ENCODE measurements at regions not wholly inside any gene's neighbourhood (a gene's known extent, or its start where the extent isn't known, plus 50 kb on each side); places are given as distances from the start of the nearest gene placed in this dataset.

DNA sequence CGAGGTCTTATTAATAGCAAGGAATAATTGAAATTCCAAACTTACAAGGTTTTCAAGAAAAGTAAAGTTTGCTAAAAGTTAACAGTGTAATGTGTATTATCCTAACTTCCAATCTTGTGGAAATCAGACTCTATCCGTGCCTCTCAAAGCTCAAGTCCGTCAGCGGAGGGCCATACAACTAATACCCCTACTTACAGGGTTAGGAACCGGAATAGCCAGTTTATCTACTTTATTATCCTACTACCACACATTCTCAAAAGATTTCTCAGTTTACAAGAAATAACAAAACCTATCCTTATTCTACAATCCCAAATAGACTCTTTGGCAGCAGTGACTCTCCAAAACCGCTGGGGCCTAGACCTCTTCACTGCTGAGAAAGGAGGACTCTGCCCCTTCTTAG is 457.8 kb downstream of the PTPRC start:
- no peaks in the 10 kb centered on the region for H3K9me3 ChIP-seq
- ATAC-seq (ENCODE audit: insufficient number of reproducible peaks, low FRiP score, low read depth) (no peak), DNase-seq (ENCODE audit: low spot score) (no peak)
- no peaks in the 10 kb centered on the region for H3K36me3 ChIP-seq
- no peaks in the 10 kb centered on the region for H3K27me3 ChIP-seq (replicated peaks; ENCODE audit: insufficient read depth)
- TF ChIP-seq, protein P1, sequence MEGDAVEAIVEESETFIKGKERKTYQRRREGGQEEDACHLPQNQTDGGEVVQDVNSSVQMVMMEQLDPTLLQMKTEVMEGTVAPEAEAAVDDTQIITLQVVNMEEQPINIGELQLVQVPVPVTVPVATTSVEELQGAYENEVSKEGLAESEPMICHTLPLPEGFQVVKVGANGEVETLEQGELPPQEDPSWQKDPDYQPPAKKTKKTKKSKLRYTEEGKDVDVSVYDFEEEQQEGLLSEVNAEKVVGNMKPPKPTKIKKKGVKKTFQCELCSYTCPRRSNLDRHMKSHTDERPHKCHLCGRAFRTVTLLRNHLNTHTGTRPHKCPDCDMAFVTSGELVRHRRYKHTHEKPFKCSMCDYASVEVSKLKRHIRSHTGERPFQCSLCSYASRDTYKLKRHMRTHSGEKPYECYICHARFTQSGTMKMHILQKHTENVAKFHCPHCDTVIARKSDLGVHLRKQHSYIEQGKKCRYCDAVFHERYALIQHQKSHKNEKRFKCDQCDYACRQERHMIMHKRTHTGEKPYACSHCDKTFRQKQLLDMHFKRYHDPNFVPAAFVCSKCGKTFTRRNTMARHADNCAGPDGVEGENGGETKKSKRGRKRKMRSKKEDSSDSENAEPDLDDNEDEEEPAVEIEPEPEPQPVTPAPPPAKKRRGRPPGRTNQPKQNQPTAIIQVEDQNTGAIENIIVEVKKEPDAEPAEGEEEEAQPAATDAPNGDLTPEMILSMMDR (IDR thresholded peaks at IDR 0.05): no peak
- H3K4me1 ChIP-seq (ENCODE audit: control insufficient read depth in 1 of 2, low read depth in 2 of 2): no peaks in the 10 kb centered on the region
- no peak overlapping the region for H3K27ac ChIP-seq
- no peak overlapping the region for H3K4me3 ChIP-seq

DNA sequence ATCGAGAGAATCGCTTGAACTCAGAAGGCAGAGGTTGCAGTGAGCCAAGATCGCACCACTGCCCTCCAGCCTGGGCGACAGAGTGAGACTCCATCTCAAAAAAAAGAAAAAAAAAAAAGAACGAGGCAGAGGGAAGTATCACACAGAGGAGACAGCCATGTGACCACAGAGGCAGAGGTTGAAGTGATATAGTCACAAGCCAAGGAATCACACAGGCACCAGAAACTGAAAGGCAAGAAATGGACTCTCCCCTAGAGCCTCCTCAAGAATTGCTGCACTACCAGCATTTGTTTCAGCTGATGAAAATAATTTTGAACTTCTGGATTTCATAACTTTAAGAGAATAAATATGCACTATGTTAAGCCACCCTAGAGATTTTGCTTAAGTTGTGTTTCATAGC is 459.6 kb downstream of the PTPRC start:
- TF ChIP-seq, protein P1 (IDR thresholded peaks at IDR 0.05): no peak
- Histone ChIP-seq H3K27ac (no peak overlapping the region), H3K4me1 (ENCODE audit: control insufficient read depth in 1 of 2, low read depth in 2 of 2) (no peaks in the 10 kb centered on the region), H3K27me3 (replicated peaks; ENCODE audit: insufficient read depth) (no peaks in the 10 kb centered on the region), H3K9me3 (no peaks in the 10 kb centered on the region), H3K4me3 (no peak overlapping the region), H3K36me3 (no peaks in the 10 kb centered on the region)
- ATAC-seq (ENCODE audit: insufficient number of reproducible peaks, low FRiP score, low read depth) (no peak), DNase-seq (ENCODE audit: low spot score) (no peak)

DNA sequence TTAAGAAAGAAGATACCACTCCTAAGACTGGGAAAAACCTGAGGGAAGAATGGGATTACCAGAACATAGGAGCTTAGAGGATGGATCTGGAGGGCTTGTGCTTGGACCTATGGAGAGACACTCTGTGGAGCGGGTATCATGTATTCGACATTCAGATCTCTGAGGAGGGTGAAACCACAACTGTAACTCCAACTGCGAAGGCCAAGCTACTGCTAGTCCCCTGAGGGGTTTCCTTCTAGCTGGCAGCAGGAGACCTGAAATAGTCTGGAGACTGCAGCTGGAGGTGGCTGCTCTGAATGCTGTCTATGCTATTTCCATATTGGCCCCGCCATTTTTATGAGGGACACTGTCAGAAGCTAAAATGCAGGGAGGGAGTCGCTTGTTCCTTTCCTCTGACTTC is 462.3 kb downstream of the PTPRC start:
- no peaks in the 10 kb centered on the region for H3K36me3 ChIP-seq
- H3K4me1 ChIP-seq (ENCODE audit: control insufficient read depth in 1 of 2, low read depth in 2 of 2): no peaks in the 10 kb centered on the region
- DNase-seq (ENCODE audit: low spot score) (no peak), ATAC-seq (ENCODE audit: insufficient number of reproducible peaks, low FRiP score, low read depth) (no peak)
- TF ChIP-seq, protein P1 (IDR thresholded peaks at IDR 0.05): no peak
- H3K27me3 ChIP-seq (replicated peaks; ENCODE audit: insufficient read depth): no peaks in the 10 kb centered on the region
- no peak overlapping the region for H3K4me3 ChIP-seq
- peaks cover under 1% of the 10 kb centered on the region for H3K9me3 ChIP-seq
- H3K27ac ChIP-seq: no peak overlapping the region

DNA sequence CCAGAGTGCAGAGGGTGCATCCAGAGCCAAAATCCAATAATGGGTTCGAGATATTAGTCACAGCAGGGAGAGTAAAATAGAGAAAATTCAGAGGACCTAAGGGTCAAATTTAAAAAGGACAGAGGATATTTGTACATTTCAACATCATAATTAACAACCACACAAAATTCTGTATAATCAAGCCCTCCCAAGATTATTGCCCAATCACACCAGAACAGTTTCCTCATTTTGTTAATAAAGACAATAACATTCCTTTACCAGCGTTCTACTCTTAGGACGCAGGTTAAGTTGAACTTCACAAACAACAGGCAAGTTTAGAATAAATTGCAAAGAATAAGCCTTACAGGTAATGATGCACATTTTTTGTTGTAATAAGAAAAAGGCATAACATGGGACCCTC is 462.8 kb downstream of the PTPRC start:
- Histone ChIP-seq H3K27me3 (replicated peaks; ENCODE audit: insufficient read depth) (no peaks in the 10 kb centered on the region), H3K4me1 (ENCODE audit: control insufficient read depth in 1 of 2, low read depth in 2 of 2) (no peaks in the 10 kb centered on the region), H3K27ac (no peak overlapping the region), H3K36me3 (no peaks in the 10 kb centered on the region), H3K9me3 (peaks cover 4% of the 10 kb centered on the region), H3K4me3 (no peak overlapping the region)
- DNase-seq (ENCODE audit: low spot score) (no peak), ATAC-seq (ENCODE audit: insufficient number of reproducible peaks, low FRiP score, low read depth) (no peak)
- TF ChIP-seq, protein P1 (IDR thresholded peaks at IDR 0.05): no peak

DNA sequence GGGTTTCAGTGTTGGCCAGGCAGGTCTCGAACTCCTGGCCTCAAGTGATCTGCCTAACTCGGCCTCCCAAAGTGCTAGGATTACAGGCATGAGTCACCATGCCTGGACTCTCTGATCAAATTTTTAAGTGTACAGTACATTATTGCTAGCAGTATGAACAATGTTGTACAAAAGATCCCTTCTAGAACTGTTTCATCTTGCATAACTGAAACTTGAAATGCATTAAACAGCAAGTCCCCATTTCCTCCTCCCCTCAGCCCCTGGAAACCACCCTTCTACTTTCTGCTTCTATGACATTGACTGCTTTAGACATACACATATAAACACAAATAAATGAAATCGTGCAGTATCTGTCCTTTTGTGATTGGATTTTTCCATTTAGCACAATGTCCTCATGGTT is 463.4 kb downstream of the PTPRC start:
- Histone ChIP-seq H3K4me3 (no peak overlapping the region), H3K27me3 (replicated peaks; ENCODE audit: insufficient read depth) (no peaks in the 10 kb centered on the region), H3K4me1 (ENCODE audit: control insufficient read depth in 1 of 2, low read depth in 2 of 2) (no peaks in the 10 kb centered on the region), H3K36me3 (no peaks in the 10 kb centered on the region), H3K9me3 (peaks cover 4% of the 10 kb centered on the region), H3K27ac (no peak overlapping the region)
- TF ChIP-seq, protein P1 (IDR thresholded peaks at IDR 0.05): no peak
- ATAC-seq (ENCODE audit: insufficient number of reproducible peaks, low FRiP score, low read depth) (no peak), DNase-seq (ENCODE audit: low spot score) (no peak)

Data from thoracic aorta (tissue), 2 donors.